Osteoblast (primary cell): ENCODE measurements at regions not wholly inside any gene's neighbourhood (a gene's known extent, or its start where the extent isn't known, plus 50 kb on each side); places are given as distances from the start of the nearest gene placed in this dataset.

Experiments used
- DNase-seq: peaks from one replicate; pipeline ENCODE4 v3.0.0; 2011; ENCODE audit warnings: low spot score, mixed read lengths; ENCODE audit not compliant: insufficient read length; ENCODE audit errors: missing footprints
- H2AFZ ChIP-seq: 2 replicates; pipeline ENCODE4 v1.6.0; 2011; ENCODE audit warnings: mild to moderate bottlenecking, low read length
- H3K27ac ChIP-seq: 2 replicates; pipeline ENCODE4 v1.5.1; 2011; ENCODE audit warnings: mild to moderate bottlenecking, low read depth, low read length, moderate library complexity
- H3K27me3 ChIP-seq: 2 replicates; pipeline ENCODE4 v1.6.0; 2012; ENCODE audit warnings: mild to moderate bottlenecking, control low read depth, inconsistent platforms, low read length, moderate library complexity; ENCODE audit not compliant: insufficient read depth
- H3K36me3 ChIP-seq: 2 replicates; pipeline ENCODE4 v1.5.1; 2011; ENCODE audit warnings: mild to moderate bottlenecking, low read length, control low read depth, moderate library complexity; ENCODE audit not compliant: insufficient read depth
- H3K4me1 ChIP-seq: 2 replicates; pipeline ENCODE4 v1.5.1; 2011; ENCODE audit warnings: mild to moderate bottlenecking, low read length, control low read depth, moderate library complexity; ENCODE audit not compliant: insufficient read depth
- H3K4me2 ChIP-seq: 2 replicates; pipeline ENCODE4 v1.6.0; 2011; ENCODE audit warnings: mild to moderate bottlenecking, low read length; ENCODE audit not compliant: insufficient read depth
- H3K4me3 ChIP-seq: fragments of 200-600 bp; sonication (generic); 3 replicates; pipeline ENCODE4 v1.5.1; 2012; ENCODE audit warnings: mild to moderate bottlenecking, low read length, inconsistent platforms; ENCODE audit not compliant: insufficient read depth
- H3K79me2 ChIP-seq: 2 replicates; pipeline ENCODE4 v1.6.0; 2012; ENCODE audit warnings: mild to moderate bottlenecking, low read length, control low read depth, inconsistent platforms; ENCODE audit not compliant: insufficient read depth
- H3K9me3 ChIP-seq: 2 replicates; pipeline ENCODE4 v1.5.1; 2011; ENCODE audit warnings: low read depth, low read length, control low read depth
- H4K20me1 ChIP-seq: 2 replicates; pipeline ENCODE4 v1.6.0; 2012; ENCODE audit warnings: mild to moderate bottlenecking, low read length, control low read depth; ENCODE audit not compliant: insufficient read depth
- TF ChIP-seq, protein P1 (sequence below): IDR thresholded peaks from 2 replicates; pipeline ENCODE4 v1.5.1; 2011; ENCODE audit warnings: mild to moderate bottlenecking, low read depth, low read length, moderate library complexity; ENCODE audit errors: extremely low read depth

- H3K4me1 ChIP-seq: peaks cover 2% of the 10 kb centered on the region
- no peak for DNase-seq
- no peak overlapping the region for H3K27ac ChIP-seq
- no peaks in the 10 kb centered on the region for H3K79me2 ChIP-seq
- H3K36me3 ChIP-seq: no peaks in the 10 kb centered on the region
- H3K27me3 ChIP-seq: no peaks in the 10 kb centered on the region
- H3K9me3 ChIP-seq: no peaks in the 10 kb centered on the region
- H2AFZ ChIP-seq: no peak overlapping the region
- TF ChIP-seq, protein P1, sequence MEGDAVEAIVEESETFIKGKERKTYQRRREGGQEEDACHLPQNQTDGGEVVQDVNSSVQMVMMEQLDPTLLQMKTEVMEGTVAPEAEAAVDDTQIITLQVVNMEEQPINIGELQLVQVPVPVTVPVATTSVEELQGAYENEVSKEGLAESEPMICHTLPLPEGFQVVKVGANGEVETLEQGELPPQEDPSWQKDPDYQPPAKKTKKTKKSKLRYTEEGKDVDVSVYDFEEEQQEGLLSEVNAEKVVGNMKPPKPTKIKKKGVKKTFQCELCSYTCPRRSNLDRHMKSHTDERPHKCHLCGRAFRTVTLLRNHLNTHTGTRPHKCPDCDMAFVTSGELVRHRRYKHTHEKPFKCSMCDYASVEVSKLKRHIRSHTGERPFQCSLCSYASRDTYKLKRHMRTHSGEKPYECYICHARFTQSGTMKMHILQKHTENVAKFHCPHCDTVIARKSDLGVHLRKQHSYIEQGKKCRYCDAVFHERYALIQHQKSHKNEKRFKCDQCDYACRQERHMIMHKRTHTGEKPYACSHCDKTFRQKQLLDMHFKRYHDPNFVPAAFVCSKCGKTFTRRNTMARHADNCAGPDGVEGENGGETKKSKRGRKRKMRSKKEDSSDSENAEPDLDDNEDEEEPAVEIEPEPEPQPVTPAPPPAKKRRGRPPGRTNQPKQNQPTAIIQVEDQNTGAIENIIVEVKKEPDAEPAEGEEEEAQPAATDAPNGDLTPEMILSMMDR: no peak
- no peak overlapping the region for H3K4me2 ChIP-seq
- H3K4me3 ChIP-seq: no peak overlapping the region
- H4K20me1 ChIP-seq: no peaks in the 10 kb centered on the region
These were observed 203.0 kb downstream of the SNAPC1 start for GRCh38 chr14:61965030-61965745.

DNA sequence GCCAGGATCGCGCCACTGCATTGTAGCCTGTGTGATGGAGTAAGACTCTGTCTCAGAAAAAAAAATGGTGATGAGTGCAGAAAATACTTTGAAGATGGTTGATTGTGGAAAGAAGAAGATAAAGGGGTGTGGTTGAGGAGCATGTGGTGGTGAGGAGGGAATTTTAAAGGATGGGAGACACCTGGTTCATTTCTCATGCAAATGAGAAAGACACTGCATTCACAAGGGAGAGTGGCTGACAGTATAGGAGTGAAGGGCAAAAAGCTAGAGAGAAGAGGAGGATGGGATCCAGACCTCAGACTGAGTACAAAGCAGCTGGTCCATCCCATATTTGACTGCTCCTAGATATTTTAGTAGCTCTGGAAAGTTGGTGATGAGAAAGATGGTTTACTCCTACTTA, 206.0 kb downstream of the SNAPC1 start:
- Histone ChIP-seq H4K20me1 (no peaks in the 10 kb centered on the region), H3K27ac (no peak overlapping the region), H3K36me3 (no peaks in the 10 kb centered on the region), H3K4me3 (no peak overlapping the region), H3K79me2 (no peaks in the 10 kb centered on the region), H3K27me3 (no peaks in the 10 kb centered on the region), H3K4me2 (no peak overlapping the region), H2AFZ (no peak overlapping the region), H3K9me3 (no peaks in the 10 kb centered on the region), H3K4me1 (peaks cover 2% of the 10 kb centered on the region)
- TF ChIP-seq, protein P1: no peak
- no peak for DNase-seq

DNA sequence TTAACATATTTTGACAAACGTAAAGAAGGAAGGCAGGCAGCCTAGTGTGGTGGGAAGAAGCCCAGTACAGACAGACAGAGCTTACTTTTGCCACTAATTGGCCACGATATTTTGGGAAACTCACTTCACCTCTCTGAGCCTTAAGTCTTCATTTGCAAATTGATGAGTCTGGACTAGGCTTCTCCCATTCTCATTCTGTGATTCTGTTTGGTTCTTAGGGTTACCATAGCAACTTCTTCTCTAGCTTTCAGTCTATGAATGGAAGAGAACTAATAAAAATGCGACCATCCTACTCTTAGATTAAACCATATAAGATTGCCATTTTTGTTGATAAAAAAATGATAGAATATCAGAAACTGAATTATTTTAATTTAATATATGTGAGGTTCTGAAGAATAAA, 210.5 kb downstream of the SNAPC1 start:
- Histone ChIP-seq H3K9me3 (no peaks in the 10 kb centered on the region), H3K4me3 (no peak overlapping the region), H3K4me2 (no peak overlapping the region), H3K27me3 (no peaks in the 10 kb centered on the region), H4K20me1 (no peaks in the 10 kb centered on the region), H2AFZ (no peak overlapping the region), H3K27ac (no peak overlapping the region), H3K36me3 (no peaks in the 10 kb centered on the region), H3K4me1 (peaks cover 3% of the 10 kb centered on the region), H3K79me2 (no peaks in the 10 kb centered on the region)
- DNase-seq: no peak
- TF ChIP-seq, protein P1: no peak

DNA sequence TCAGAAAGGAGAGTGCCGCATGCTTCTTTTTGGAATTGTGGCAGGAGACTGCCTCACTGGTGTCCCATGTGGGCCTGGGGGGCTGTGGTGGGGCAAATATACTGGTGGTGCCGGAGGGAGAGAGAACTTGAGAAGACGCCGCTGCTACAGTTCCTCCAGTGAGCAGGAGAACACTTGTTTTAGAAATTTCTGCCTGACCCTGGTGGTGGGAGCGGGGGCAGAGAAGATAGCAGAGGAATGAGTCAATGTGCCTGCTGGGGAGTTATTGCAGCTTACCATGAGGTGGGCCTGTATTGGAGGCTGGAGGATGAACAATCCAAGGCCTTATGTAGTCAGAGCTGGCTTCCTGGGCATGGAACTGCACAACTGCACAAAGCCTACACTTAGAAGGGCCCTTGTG, 211.8 kb downstream of the SNAPC1 start:
- Histone ChIP-seq H3K9me3 (no peaks in the 10 kb centered on the region), H3K4me1 (peaks cover 3% of the 10 kb centered on the region), H2AFZ (no peak overlapping the region), H3K36me3 (no peaks in the 10 kb centered on the region), H3K4me2 (peak overlapping the region; percentile 30), H3K79me2 (no peaks in the 10 kb centered on the region), H4K20me1 (no peaks in the 10 kb centered on the region), H3K27me3 (no peaks in the 10 kb centered on the region), H3K4me3 (no peak overlapping the region), H3K27ac (no peak overlapping the region)
- TF ChIP-seq, protein P1: no peak
- no peak for DNase-seq
